ENCODE measurements at regions not wholly inside any gene's neighbourhood (a gene's known extent, or its start where the extent isn't known, plus 50 kb on each side); places are given as distances from the start of the nearest gene placed in this dataset.

GRCh38 chrX:873016-873415, 242.4 kb downstream of the SHOX start:
- no peak for DNase-seq
- no peak overlapping the region for H3K27ac ChIP-seq (ENCODE audit: low read length)
- H3K9me3 ChIP-seq (ENCODE audit: control insufficient read depth, low read length) = peaks cover 3% of the 10 kb centered on the region
- ATAC-seq = no peak
- H3K4me3 ChIP-seq (ENCODE audit: low read length) = no peak overlapping the region
- H3K4me1 ChIP-seq (ENCODE audit: control insufficient read depth, insufficient read depth, low read length) = no peaks in the 10 kb centered on the region
- WGBS = 89% methylated on average over 7 of the region's 7 CpGs
- H3K27me3 ChIP-seq (ENCODE audit: control insufficient read depth, insufficient read depth) = no peaks in the 10 kb centered on the region
- intact Hi-C loops (cut with DNase I) = no loop called here

GRCh38 chrX:872090-872489, 241.5 kb downstream of the SHOX start:
- Histone ChIP-seq H3K4me3 (ENCODE audit: low read length) (no peak overlapping the region), H3K27me3 (ENCODE audit: control insufficient read depth, insufficient read depth) (no peaks in the 10 kb centered on the region), H3K27ac (ENCODE audit: low read length) (no peak overlapping the region), H3K9me3 (ENCODE audit: control insufficient read depth, low read length) (no peaks in the 10 kb centered on the region), H3K4me1 (ENCODE audit: control insufficient read depth, insufficient read depth, low read length) (no peaks in the 10 kb centered on the region)
- DNase-seq (no peak), ATAC-seq (no peak)
- intact Hi-C loops (cut with DNase I) = no loop called here
- 93% methylated on average over 19 of the region's 19 CpGs for WGBS

DNA sequence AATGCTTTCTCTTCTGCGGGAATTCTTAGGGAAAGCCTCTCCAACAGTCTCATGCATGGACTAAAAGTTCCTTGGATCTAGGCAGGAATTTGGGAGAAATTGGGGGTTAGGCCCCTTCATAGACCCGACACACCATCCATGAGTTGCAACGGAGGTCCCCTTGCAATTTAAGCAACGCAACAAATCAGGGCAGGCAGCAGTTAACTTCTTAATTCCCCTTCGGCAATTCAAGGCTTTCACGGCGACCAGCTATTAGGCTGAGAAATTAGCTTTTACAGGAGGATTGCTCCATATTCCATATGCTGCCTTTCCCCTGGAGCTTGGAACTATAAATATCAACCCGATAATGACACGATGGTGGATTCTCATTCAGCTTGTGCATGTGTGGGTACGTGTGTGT, 241.0 kb downstream of the SHOX start:
- H3K27ac ChIP-seq (ENCODE audit: low read length) = no peak overlapping the region
- H3K4me1 ChIP-seq (ENCODE audit: control insufficient read depth, insufficient read depth, low read length) = no peaks in the 10 kb centered on the region
- no peak for DNase-seq
- no peaks in the 10 kb centered on the region for H3K9me3 ChIP-seq (ENCODE audit: control insufficient read depth, low read length)
- ATAC-seq = no peak
- WGBS = 90% methylated on average over 10 of the region's 10 CpGs
- no peak overlapping the region for H3K4me3 ChIP-seq (ENCODE audit: low read length)
- no peaks in the 10 kb centered on the region for H3K27me3 ChIP-seq (ENCODE audit: control insufficient read depth, insufficient read depth)
- intact Hi-C loops (cut with DNase I) = no loop called here

DNA sequence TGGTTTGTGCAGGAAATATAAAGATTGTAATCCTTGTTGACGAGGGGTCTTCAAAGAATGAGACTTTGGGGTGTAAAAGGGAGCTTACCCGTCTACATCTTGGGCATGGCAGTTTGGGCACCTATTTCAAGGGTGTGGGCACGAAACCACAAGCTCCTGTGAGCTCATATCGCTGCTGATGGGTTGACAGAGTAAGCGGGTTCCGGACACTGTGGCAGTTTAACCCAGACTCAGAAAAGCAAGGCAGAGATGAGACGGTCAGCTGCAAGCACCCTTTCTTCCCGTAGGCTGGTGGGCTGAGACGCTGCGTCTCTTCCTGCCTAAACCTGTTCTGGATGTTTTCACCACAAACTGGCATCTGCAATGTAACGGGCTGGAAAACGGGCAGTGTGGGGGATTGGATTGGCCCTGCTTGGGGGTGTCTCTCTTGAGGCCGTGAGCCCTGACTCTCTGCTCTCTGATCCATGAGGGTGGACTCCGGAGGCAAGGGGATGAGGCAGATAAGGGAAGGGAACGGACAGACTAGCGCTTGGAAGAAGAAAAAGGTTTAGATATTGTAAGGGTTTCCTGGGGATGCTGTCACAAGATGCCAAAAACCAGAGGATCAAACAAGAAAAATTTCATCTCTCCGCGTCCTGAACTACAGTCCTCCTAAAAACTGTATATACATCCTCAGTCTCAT, 237.5 kb downstream of the SHOX start:
- ATAC-seq = no peak
- Histone ChIP-seq H3K4me3 (ENCODE audit: low read length) (no peak overlapping the region), H3K27ac (ENCODE audit: low read length) (no peak overlapping the region), H3K27me3 (ENCODE audit: control insufficient read depth, insufficient read depth) (no peaks in the 10 kb centered on the region), H3K9me3 (ENCODE audit: control insufficient read depth, low read length) (no peaks in the 10 kb centered on the region), H3K4me1 (ENCODE audit: control insufficient read depth, insufficient read depth, low read length) (no peaks in the 10 kb centered on the region)
- no peak for DNase-seq
- intact Hi-C loops (cut with DNase I) = no loop called here
- WGBS = 69% methylated on average over 18 of the region's 18 CpGs

- Histone ChIP-seq H3K9me3 (ENCODE audit: control insufficient read depth, low read length) (no peaks in the 10 kb centered on the region), H3K27me3 (ENCODE audit: control insufficient read depth, insufficient read depth) (no peaks in the 10 kb centered on the region), H3K27ac (ENCODE audit: low read length) (no peak overlapping the region), H3K4me1 (ENCODE audit: control insufficient read depth, insufficient read depth, low read length) (no peaks in the 10 kb centered on the region), H3K4me3 (ENCODE audit: low read length) (no peak overlapping the region)
- WGBS = 81% methylated on average over 11 of the region's 11 CpGs
- intact Hi-C loops (cut with DNase I) = no loop called here
- ATAC-seq = no peak
- DNase-seq = no peak
Measured at GRCh38 chrX:867502-867901, 236.9 kb downstream of the SHOX start.

GRCh38 chrX:866441-866990, 235.9 kb downstream of the SHOX start:
- no peak for ATAC-seq
- H3K9me3 ChIP-seq (ENCODE audit: control insufficient read depth, low read length) = no peaks in the 10 kb centered on the region
- intact Hi-C loops (cut with DNase I) = no loop called here
- H3K27ac ChIP-seq (ENCODE audit: low read length) = no peak overlapping the region
- no peak for DNase-seq
- no peak overlapping the region for H3K4me3 ChIP-seq (ENCODE audit: low read length)
- no peaks in the 10 kb centered on the region for H3K4me1 ChIP-seq (ENCODE audit: control insufficient read depth, insufficient read depth, low read length)
- no peaks in the 10 kb centered on the region for H3K27me3 ChIP-seq (ENCODE audit: control insufficient read depth, insufficient read depth)
- WGBS = 63% methylated on average over 18 of the region's 18 CpGs

DNA sequence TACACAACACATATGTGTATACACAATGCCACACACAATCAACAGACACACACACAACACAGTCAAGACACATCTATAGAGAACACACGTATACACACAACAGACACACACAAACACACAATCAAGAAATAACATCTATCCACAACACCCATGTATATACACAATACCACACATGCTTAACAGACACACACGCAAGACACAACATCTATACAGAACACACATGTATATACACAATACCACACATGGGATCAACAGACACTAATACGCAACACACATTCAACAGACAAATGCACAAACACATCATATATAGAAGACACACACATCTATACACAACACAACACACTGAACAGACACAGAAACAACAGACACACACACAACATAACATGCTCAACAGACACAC, 234.8 kb downstream of the SHOX start:
- no peaks in the 10 kb centered on the region for H3K9me3 ChIP-seq (ENCODE audit: control insufficient read depth, low read length)
- DNase-seq (no peak), ATAC-seq (no peak)
- intact Hi-C loops (cut with DNase I) = no loop called here
- H3K4me3 ChIP-seq (ENCODE audit: low read length) = no peak overlapping the region
- no peak overlapping the region for H3K27ac ChIP-seq (ENCODE audit: low read length)
- no peaks in the 10 kb centered on the region for H3K27me3 ChIP-seq (ENCODE audit: control insufficient read depth, insufficient read depth)
- 82% methylated on average over 3 of the region's 3 CpGs for WGBS
- H3K4me1 ChIP-seq (ENCODE audit: control insufficient read depth, insufficient read depth, low read length) = no peaks in the 10 kb centered on the region

GRCh38 chrX:861921-862320, 231.3 kb downstream of the SHOX start:
- Histone ChIP-seq H3K27ac (ENCODE audit: low read length) (no peak overlapping the region), H3K4me1 (ENCODE audit: control insufficient read depth, insufficient read depth, low read length) (no peaks in the 10 kb centered on the region), H3K4me3 (ENCODE audit: low read length) (no peak overlapping the region), H3K27me3 (ENCODE audit: control insufficient read depth, insufficient read depth) (no peaks in the 10 kb centered on the region), H3K9me3 (ENCODE audit: control insufficient read depth, low read length) (no peaks in the 10 kb centered on the region)
- intact Hi-C loops (cut with DNase I) = no loop called here
- ATAC-seq (no peak), DNase-seq (no peak)
- WGBS = 50% methylated on average over 9 of the region's 9 CpGs

DNA sequence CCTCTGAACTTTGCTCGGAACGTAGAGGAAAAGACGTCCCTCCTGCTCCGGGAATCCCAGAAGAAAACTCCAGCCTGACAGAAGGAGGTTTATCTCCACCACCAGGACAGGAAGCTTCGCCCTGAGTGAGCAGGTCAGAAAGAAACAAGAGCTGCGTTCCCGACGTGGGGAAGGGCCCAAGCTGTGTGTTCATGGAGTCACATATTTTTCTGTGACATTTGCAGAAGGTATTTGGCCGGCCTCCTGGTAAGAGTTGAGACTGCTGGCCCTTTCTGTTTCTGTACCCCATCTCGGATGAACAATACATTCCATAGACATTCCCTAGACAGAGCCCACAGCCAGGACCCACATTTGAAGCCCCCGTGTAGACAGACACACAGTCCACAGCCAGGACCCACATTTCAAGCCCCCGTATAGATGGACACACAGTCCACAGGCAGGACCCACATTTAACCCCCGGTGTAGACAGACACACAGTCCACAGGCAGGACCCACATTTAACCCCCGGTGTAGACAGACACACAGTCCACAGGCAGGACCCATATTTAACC, 230.8 kb downstream of the SHOX start:
- DNase-seq (no peak), ATAC-seq (no peak)
- no peak overlapping the region for H3K4me3 ChIP-seq (ENCODE audit: low read length)
- WGBS = 61% methylated on average over 14 of the region's 14 CpGs
- no peaks in the 10 kb centered on the region for H3K9me3 ChIP-seq (ENCODE audit: control insufficient read depth, low read length)
- intact Hi-C loops (cut with DNase I) = no loop called here
- no peak overlapping the region for H3K27ac ChIP-seq (ENCODE audit: low read length)
- H3K27me3 ChIP-seq (ENCODE audit: control insufficient read depth, insufficient read depth) = no peaks in the 10 kb centered on the region
- no peaks in the 10 kb centered on the region for H3K4me1 ChIP-seq (ENCODE audit: control insufficient read depth, insufficient read depth, low read length)

GRCh38 chrX:859329-859728, 228.7 kb downstream of the SHOX start:
- no peak for ATAC-seq
- WGBS = 82% methylated on average over 1 of the region's 1 CpG
- no peak overlapping the region for H3K4me3 ChIP-seq (ENCODE audit: low read length)

GRCh38 chrX:858542-859078, 228.0 kb downstream of the SHOX start:
- 97% methylated on average over 1 of the region's 1 CpG for WGBS

More at GRCh38 chrX:859329-859728, 228.7 kb downstream of the SHOX start:
- intact Hi-C loops (cut with DNase I) = no loop called here
- H3K27me3 ChIP-seq (ENCODE audit: control insufficient read depth, insufficient read depth) = no peaks in the 10 kb centered on the region
- DNase-seq = no peak
- H3K4me1 ChIP-seq (ENCODE audit: control insufficient read depth, insufficient read depth, low read length) = no peaks in the 10 kb centered on the region
- no peak overlapping the region for H3K27ac ChIP-seq (ENCODE audit: low read length)
- no peaks in the 10 kb centered on the region for H3K9me3 ChIP-seq (ENCODE audit: control insufficient read depth, low read length)

More at GRCh38 chrX:858542-859078, 228.0 kb downstream of the SHOX start:
- H3K27ac ChIP-seq (ENCODE audit: low read length) = no peak overlapping the region
- intact Hi-C loops (cut with DNase I) = no loop called here
- H3K4me3 ChIP-seq (ENCODE audit: low read length) = no peak overlapping the region
- no peaks in the 10 kb centered on the region for H3K4me1 ChIP-seq (ENCODE audit: control insufficient read depth, insufficient read depth, low read length)
- no peaks in the 10 kb centered on the region for H3K27me3 ChIP-seq (ENCODE audit: control insufficient read depth, insufficient read depth)
- DNase-seq (no peak), ATAC-seq (no peak)
- no peaks in the 10 kb centered on the region for H3K9me3 ChIP-seq (ENCODE audit: control insufficient read depth, low read length)

Data from right cardiac atrium (tissue), 5 donors.